ENCODE measurements at regions not wholly inside any gene's neighbourhood (a gene's known extent, or its start where the extent isn't known, plus 50 kb on each side); places are given as distances from the start of the nearest gene placed in this dataset.

DNA sequence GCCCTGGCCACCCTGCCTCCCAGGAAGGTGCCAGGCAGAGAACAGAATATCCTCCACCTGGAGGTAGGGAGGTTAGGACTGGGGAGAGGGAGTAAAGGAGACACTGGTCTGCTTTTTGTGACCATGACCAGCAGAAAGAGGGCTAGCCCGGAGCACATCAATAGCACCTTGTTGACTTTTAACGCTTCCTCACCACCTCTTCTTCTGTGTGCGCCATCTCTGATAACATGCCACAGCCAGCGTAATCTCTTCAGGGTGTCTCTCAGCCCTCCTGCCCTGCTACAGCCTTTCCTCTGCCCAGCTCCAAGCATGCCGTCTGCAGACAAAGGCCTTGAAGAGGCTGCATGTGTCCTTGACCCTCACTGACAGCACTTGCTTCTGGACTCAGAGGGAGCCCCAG lies 50.9 kb upstream of the GJA5 start:
- DNase-seq (ENCODE audit: low spot score), result no peak
- TF ChIP-seq POLR2A (IDR thresholded peaks at IDR 0.05) (no peak), POLR2AphosphoS5 (IDR thresholded peaks at IDR 0.05) (no peak), CTCF (IDR thresholded peaks at IDR 0.05) (no peak)
- intact Hi-C loops (cut with DNase I), result no loop called here
- Histone ChIP-seq H3K9me3 (no peaks in the 10 kb centered on the region), H3K27ac (no peak overlapping the region), H3K27me3 (replicated peaks; ENCODE audit: insufficient read depth) (no peaks in the 10 kb centered on the region), H3K4me3 (no peak overlapping the region), H3K36me3 (no peaks in the 10 kb centered on the region), H3K4me1 (replicated peaks) (no peaks in the 10 kb centered on the region)
- WGBS, result 89% methylated on average over 5 of the region's 5 CpGs

DNA sequence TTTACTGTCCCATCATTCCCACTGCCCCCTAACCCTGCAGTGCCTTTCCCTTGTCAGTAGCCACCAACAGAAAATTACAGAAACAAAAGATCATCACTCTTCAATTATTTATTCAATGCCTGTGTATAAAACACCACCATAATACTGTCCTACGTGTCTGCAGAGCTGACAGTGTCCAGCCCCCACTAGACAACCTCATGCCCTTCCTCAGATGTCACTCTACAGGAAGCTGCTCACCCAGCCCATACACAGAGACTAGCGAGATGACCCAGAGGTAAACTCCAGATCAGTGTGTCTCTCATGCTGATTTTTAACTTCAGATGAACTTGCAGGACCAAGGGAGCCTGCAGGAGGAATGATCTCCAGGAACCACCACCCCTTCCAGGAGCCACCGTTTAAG lies 51.3 kb upstream of the GJA5 start:
- TF ChIP-seq CTCF (IDR thresholded peaks at IDR 0.05), result no peak
- no peak for TF ChIP-seq POLR2AphosphoS5 (IDR thresholded peaks at IDR 0.05)
- no peak for TF ChIP-seq POLR2A (IDR thresholded peaks at IDR 0.05)
- H3K4me1 ChIP-seq (replicated peaks), result no peaks in the 10 kb centered on the region
- no peaks in the 10 kb centered on the region for H3K27me3 ChIP-seq (replicated peaks; ENCODE audit: insufficient read depth)
- no peak overlapping the region for H3K4me3 ChIP-seq
- H3K27ac ChIP-seq, result no peak overlapping the region
- intact Hi-C loops (cut with DNase I), result no loop called here
- WGBS, result 53% methylated on average over 3 of the region's 3 CpGs
- no peaks in the 10 kb centered on the region for H3K9me3 ChIP-seq
- no peak for DNase-seq (ENCODE audit: low spot score)
- H3K36me3 ChIP-seq, result no peaks in the 10 kb centered on the region

GRCh38 chr1:147812799-147813198 lies 52.4 kb upstream of the GJA5 start:
- intact Hi-C loops (cut with DNase I), result no loop called here
- no peak for DNase-seq (ENCODE audit: low spot score)
- H3K4me1 ChIP-seq (replicated peaks), result no peaks in the 10 kb centered on the region
- 86% methylated on average over 2 of the region's 2 CpGs for WGBS
- H3K27ac ChIP-seq, result no peak overlapping the region
- H3K36me3 ChIP-seq, result no peaks in the 10 kb centered on the region
- no peaks in the 10 kb centered on the region for H3K27me3 ChIP-seq (replicated peaks; ENCODE audit: insufficient read depth)
- H3K4me3 ChIP-seq, result no peak overlapping the region
- no peak for TF ChIP-seq POLR2AphosphoS5 (IDR thresholded peaks at IDR 0.05)
- TF ChIP-seq POLR2A (IDR thresholded peaks at IDR 0.05), result no peak
- TF ChIP-seq CTCF (IDR thresholded peaks at IDR 0.05), result no peak
- H3K9me3 ChIP-seq, result no peaks in the 10 kb centered on the region

- DNase-seq (ENCODE audit: low spot score), result no peak
- TF ChIP-seq POLR2AphosphoS5 (IDR thresholded peaks at IDR 0.05) (no peak), POLR2A (IDR thresholded peaks at IDR 0.05) (no peak), CTCF (IDR thresholded peaks at IDR 0.05) (no peak)
- Histone ChIP-seq H3K9me3 (no peaks in the 10 kb centered on the region), H3K4me3 (no peak overlapping the region), H3K36me3 (no peaks in the 10 kb centered on the region), H3K27me3 (replicated peaks; ENCODE audit: insufficient read depth) (no peaks in the 10 kb centered on the region), H3K4me1 (replicated peaks) (no peaks in the 10 kb centered on the region), H3K27ac (no peak overlapping the region)
- WGBS, result 82% methylated on average over 2 of the region's 2 CpGs
- intact Hi-C loops (cut with DNase I), result no loop called here
These were observed 55.1 kb upstream of the GJA5 start for GRCh38 chr1:147815503-147815902.

DNA sequence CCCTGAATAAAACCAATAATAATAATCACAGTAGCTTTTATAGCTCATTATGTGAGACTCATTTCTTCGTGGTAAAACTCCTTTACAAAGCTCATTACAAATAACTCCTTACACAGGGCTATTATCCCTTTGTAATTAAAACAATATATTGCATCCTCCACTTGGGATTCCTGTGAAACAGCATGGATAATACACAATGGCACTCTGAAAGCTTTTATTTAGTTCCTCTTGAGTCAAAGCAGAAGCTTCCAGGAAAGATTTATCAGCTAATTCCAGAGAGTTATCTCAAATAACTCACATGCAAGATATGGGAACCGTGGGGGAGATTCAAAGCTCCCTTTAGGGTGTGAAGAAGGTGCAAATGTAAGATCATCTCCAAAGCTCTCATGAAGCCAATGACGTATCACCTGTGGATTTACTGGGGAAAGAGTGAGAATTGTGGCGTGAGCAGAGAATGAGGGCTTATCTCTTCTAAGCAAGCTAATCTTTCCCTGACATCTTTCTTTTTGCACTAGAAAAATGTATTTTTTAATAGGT lies 60.4 kb upstream of the GJA5 start:
- Histone ChIP-seq H3K27ac (no peak overlapping the region), H3K36me3 (no peaks in the 10 kb centered on the region), H3K4me3 (no peak overlapping the region), H3K27me3 (replicated peaks; ENCODE audit: insufficient read depth) (no peaks in the 10 kb centered on the region), H3K4me1 (replicated peaks) (no peaks in the 10 kb centered on the region), H3K9me3 (no peaks in the 10 kb centered on the region)
- intact Hi-C loops (cut with DNase I), result loop anchor here (5.0 kb wide), 1 partner anchor 49 kb away; no protein-coding TSS in a partner anchor
- TF ChIP-seq POLR2AphosphoS5 (IDR thresholded peaks at IDR 0.05), result no peak
- no peak for DNase-seq (ENCODE audit: low spot score)
- WGBS, result 55% methylated on average over 4 of the region's 4 CpGs

All from prostate gland (tissue), 2 donors.